B cell (primary cell): ENCODE measurements at regions not wholly inside any gene's neighbourhood (a gene's known extent, or its start where the extent isn't known, plus 50 kb on each side); places are given as distances from the start of the nearest gene placed in this dataset.

Experiments
- CTCF ChIP-seq: fragments of 200-600 bp; IDR thresholded peaks from one replicate; pipeline ENCODE4 v1.8.0; 2022; ENCODE audit warnings: antibody characterized with exemption, mild to moderate bottlenecking
- EZH2 ChIP-seq: IDR thresholded peaks from 2 replicates; pipeline ENCODE4 v1.6.1; 2012; ENCODE audit warnings: borderline replicate concordance, low read depth, mild to moderate bottlenecking, moderate library complexity, low read length; ENCODE audit not compliant: insufficient read depth, poor library complexity, severe bottlenecking

- TF ChIP-seq CTCF (no peak), EZH2 (no peak)
These were observed 351.9 kb upstream of the TSHZ3 start for GRCh38 chr19:31701146-31701545.
